ENCODE measurements at regions not wholly inside any gene's neighbourhood (a gene's known extent, or its start where the extent isn't known, plus 50 kb on each side); places are given as distances from the start of the nearest gene placed in this dataset.

DNA sequence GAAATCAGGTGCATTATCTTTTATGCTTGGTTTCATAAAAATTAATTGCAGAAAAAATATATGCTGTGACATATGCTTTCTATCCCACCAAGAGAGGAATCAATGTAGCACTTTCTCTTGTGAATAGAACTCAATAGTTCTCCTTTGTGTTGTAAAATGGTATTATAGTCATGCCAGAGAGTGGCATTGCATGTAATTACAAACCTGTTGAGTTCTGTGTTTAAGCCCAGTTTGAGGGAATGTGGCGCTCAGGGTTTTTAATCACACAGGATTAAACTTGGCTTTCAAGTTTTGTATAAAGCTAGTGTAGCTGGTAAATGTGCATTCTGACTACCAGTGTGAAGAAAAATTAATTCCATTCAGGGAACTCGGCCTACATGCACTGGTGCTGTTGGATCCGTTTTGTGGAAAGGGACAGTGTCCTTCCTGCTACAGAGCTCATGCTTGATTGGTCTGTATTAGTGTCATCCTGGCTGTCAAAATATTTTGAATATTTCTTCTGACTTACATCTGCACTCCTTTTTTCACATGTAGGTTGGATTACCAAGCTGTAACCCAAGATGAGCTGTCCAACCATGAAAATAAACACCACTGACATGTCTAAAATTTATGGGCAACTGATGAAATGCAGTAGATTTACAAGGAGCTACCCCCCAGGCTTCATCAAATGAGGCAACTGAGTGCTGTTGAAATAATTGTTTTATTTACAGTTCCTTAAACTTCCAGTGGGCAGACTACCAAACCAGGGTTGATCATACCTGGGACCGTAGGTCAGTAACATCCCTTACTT is 80.3 kb downstream of the SLC4A3 start:
- H3K27me3 ChIP-seq (ENCODE audit: control insufficient read depth, insufficient read depth, low read length), result no peaks in the 10 kb centered on the region
- H3K4me3 ChIP-seq (ENCODE audit: low read depth, low read length), result no peak overlapping the region
- no peak overlapping the region for H3K27ac ChIP-seq (ENCODE audit: low read depth, low read length)
- H3K9me3 ChIP-seq (ENCODE audit: control insufficient read depth, insufficient read depth, low read depth, low read length), result no peaks in the 10 kb centered on the region
- peaks cover 28% of the 10 kb centered on the region for H3K4me1 ChIP-seq (ENCODE audit: control insufficient read depth, insufficient read depth, low read length)
- no peaks in the 10 kb centered on the region for H3K36me3 ChIP-seq (ENCODE audit: control insufficient read depth, insufficient read depth, low read length)
- no peak overlapping the region for H3K9ac ChIP-seq (ENCODE audit: low read length)

DNA sequence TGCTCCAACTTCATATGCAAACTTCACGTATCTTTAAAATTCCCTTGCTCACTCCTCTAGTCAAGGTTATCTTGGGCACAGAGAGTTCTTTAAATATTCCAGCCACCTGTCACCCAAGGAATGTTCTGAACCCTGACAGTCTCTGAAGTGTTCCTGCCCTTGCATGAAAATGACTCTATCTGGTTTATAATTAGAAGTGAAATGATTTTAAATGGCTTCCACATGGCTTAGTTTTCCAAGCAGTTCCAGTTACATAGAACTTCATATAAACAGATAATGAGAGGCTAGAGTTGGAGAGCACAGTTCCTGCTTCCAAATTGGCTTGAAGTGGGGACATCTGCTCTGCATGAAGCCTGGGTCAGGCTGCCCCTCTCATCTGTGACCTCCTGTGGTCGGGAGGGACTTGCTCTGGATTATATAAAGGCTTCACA is 81.9 kb downstream of the SLC4A3 start:
- H3K36me3 ChIP-seq (ENCODE audit: control insufficient read depth, insufficient read depth, low read length), result no peaks in the 10 kb centered on the region
- H3K27me3 ChIP-seq (ENCODE audit: control insufficient read depth, insufficient read depth, low read length), result no peaks in the 10 kb centered on the region
- no peak overlapping the region for H3K27ac ChIP-seq (ENCODE audit: low read depth, low read length)
- peaks cover 8% of the 10 kb centered on the region; the same call in 1 of the 2 replicates for H3K9me3 ChIP-seq (ENCODE audit: control insufficient read depth, insufficient read depth, low read depth, low read length)
- no peak overlapping the region for H3K4me3 ChIP-seq (ENCODE audit: low read depth, low read length)
- H3K9ac ChIP-seq (ENCODE audit: low read length), result no peak overlapping the region
- H3K4me1 ChIP-seq (ENCODE audit: control insufficient read depth, insufficient read depth, low read length), result peaks cover 20% of the 10 kb centered on the region

- no peaks in the 10 kb centered on the region for H3K36me3 ChIP-seq (ENCODE audit: control insufficient read depth, insufficient read depth, low read length)
- no peak overlapping the region for H3K4me3 ChIP-seq (ENCODE audit: low read depth, low read length)
- H3K9ac ChIP-seq (ENCODE audit: low read length), result no peak overlapping the region
- no peaks in the 10 kb centered on the region for H3K27me3 ChIP-seq (ENCODE audit: control insufficient read depth, insufficient read depth, low read length)
- peaks cover 9% of the 10 kb centered on the region; the same call in 1 of the 2 replicates for H3K9me3 ChIP-seq (ENCODE audit: control insufficient read depth, insufficient read depth, low read depth, low read length)
- H3K4me1 ChIP-seq (ENCODE audit: control insufficient read depth, insufficient read depth, low read length), result peaks cover 2% of the 10 kb centered on the region; the same call in 1 of the 2 replicates
- H3K27ac ChIP-seq (ENCODE audit: low read depth, low read length), result no peak overlapping the region
Measured at GRCh38 chr2:219713110-219713509, 85.7 kb downstream of the SLC4A3 start.

DNA sequence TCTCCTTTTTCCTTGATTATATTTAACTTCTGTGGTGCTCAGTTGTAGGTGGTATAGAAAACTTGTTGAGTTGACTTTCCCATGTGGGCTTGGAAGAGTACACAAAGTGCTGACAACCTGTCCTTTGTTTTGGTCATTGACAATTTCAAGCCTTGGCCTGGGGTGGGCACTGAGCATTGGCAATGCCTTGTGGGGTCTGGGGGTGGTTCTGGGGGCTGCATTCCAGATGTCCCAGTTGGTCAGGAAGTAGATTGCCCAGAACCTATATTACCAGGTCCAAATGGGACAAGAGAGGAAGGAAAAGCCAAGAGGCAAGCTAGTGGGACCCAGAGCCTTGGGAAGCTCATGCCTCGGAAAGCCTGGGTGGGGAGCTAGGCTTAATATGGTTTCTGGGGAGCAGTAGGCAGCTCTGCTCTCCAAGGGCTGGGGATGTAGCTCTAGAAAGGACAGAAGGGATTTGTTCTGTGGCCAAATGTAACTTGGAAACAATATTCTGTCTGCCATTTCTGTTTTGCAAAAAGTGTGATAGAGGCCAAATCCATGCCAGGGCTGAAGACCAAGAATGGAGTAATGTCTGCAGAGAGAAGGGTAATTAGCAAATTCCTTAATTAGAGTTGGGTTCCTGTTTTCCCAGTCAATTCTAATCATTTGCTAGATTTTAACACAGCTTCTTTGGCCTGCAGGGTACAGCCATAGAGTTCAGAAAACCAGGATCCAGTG is 87.4 kb downstream of the SLC4A3 start:
- Histone ChIP-seq H3K27me3 (ENCODE audit: control insufficient read depth, insufficient read depth, low read length) (no peaks in the 10 kb centered on the region), H3K9ac (ENCODE audit: low read length) (no peak overlapping the region), H3K9me3 (ENCODE audit: control insufficient read depth, insufficient read depth, low read depth, low read length) (peaks cover 9% of the 10 kb centered on the region; the same call in 1 of the 2 replicates), H3K4me3 (ENCODE audit: low read depth, low read length) (no peak overlapping the region), H3K4me1 (ENCODE audit: control insufficient read depth, insufficient read depth, low read length) (no peaks in the 10 kb centered on the region), H3K36me3 (ENCODE audit: control insufficient read depth, insufficient read depth, low read length) (no peaks in the 10 kb centered on the region), H3K27ac (ENCODE audit: low read depth, low read length) (no peak overlapping the region)

GRCh38 chr2:219718066-219718465 is 90.6 kb downstream of the SLC4A3 start:
- Histone ChIP-seq H3K9me3 (ENCODE audit: control insufficient read depth, insufficient read depth, low read depth, low read length) (peaks cover 7% of the 10 kb centered on the region; the same call in 1 of the 2 replicates), H3K27ac (ENCODE audit: low read depth, low read length) (no peak overlapping the region), H3K9ac (ENCODE audit: low read length) (no peak overlapping the region), H3K4me1 (ENCODE audit: control insufficient read depth, insufficient read depth, low read length) (no peaks in the 10 kb centered on the region), H3K4me3 (ENCODE audit: low read depth, low read length) (no peak overlapping the region), H3K27me3 (ENCODE audit: control insufficient read depth, insufficient read depth, low read length) (no peaks in the 10 kb centered on the region), H3K36me3 (ENCODE audit: control insufficient read depth, insufficient read depth, low read length) (no peaks in the 10 kb centered on the region)

- no peak overlapping the region for H3K27ac ChIP-seq (ENCODE audit: low read depth, low read length)
- no peaks in the 10 kb centered on the region for H3K4me1 ChIP-seq (ENCODE audit: control insufficient read depth, insufficient read depth, low read length)
- no peak overlapping the region for H3K9ac ChIP-seq (ENCODE audit: low read length)
- H3K36me3 ChIP-seq (ENCODE audit: control insufficient read depth, insufficient read depth, low read length), result no peaks in the 10 kb centered on the region
- H3K27me3 ChIP-seq (ENCODE audit: control insufficient read depth, insufficient read depth, low read length), result no peaks in the 10 kb centered on the region
- no peak overlapping the region for H3K4me3 ChIP-seq (ENCODE audit: low read depth, low read length)
- H3K9me3 ChIP-seq (ENCODE audit: control insufficient read depth, insufficient read depth, low read depth, low read length), result no peaks in the 10 kb centered on the region
Measured at GRCh38 chr2:219719521-219719920, 92.1 kb downstream of the SLC4A3 start.

DNA sequence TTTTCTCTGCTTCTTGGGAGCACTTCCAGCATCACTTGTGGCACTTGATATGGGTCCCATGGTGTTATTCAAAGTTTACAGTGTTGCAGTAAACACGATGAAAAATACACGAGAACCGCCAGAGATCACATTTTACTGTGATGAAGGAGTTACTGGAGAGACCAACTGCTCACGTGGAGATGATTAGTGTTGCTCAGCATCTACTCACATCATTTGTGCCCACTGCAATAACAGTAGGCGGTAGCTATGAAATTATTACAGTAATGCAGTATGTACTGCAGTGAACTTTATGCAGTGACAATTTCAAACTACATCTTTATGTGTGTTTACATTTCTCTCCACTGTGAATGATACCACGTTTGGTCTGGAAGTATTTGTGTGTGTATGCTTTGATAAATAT is 93.5 kb downstream of the SLC4A3 start:
- H3K36me3 ChIP-seq (ENCODE audit: control insufficient read depth, insufficient read depth, low read length), result no peaks in the 10 kb centered on the region
- H3K27ac ChIP-seq (ENCODE audit: low read depth, low read length), result no peak overlapping the region

DNA sequence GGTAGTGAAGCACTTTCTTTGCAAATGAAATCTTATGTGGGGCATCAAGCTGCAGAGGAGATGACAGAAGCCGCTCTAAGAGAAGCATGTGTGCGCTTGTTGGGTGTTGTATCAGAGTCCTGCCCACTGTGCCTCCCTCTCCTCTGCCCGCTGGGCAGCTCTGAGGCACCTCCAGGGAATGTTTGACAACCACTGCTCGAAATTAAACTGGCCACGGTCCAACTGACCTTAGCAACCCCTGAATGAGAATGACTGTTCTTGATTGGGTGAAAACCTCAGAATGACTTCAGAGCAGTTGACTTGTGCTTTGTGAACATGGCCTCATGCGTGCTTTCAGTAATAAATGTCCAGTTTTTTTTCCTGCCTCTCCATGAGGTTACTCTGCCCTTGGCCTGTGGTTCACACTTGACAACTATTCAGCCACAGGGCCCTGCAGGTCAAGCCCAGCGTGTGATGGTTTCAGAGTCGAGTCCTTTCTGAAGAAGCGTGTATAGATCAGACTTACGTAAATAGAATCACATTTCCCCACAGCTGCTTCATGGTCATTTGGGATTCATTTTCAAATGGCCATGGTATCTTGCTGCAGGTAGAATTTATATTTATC is 94.9 kb downstream of the SLC4A3 start:
- Histone ChIP-seq H3K9me3 (ENCODE audit: control insufficient read depth, insufficient read depth, low read depth, low read length) (no peaks in the 10 kb centered on the region), H3K9ac (ENCODE audit: low read length) (no peak overlapping the region), H3K4me1 (ENCODE audit: control insufficient read depth, insufficient read depth, low read length) (peaks cover 4% of the 10 kb centered on the region; the same call in 1 of the 2 replicates), H3K36me3 (ENCODE audit: control insufficient read depth, insufficient read depth, low read length) (no peaks in the 10 kb centered on the region), H3K27ac (ENCODE audit: low read depth, low read length) (no peak overlapping the region), H3K4me3 (ENCODE audit: low read depth, low read length) (no peak overlapping the region), H3K27me3 (ENCODE audit: control insufficient read depth, insufficient read depth, low read length) (no peaks in the 10 kb centered on the region)

More for the DNA sequence above, 93.5 kb downstream of the SLC4A3 start:
- Histone ChIP-seq H3K9ac (ENCODE audit: low read length) (no peak overlapping the region), H3K4me3 (ENCODE audit: low read depth, low read length) (no peak overlapping the region), H3K4me1 (ENCODE audit: control insufficient read depth, insufficient read depth, low read length) (no peaks in the 10 kb centered on the region), H3K27me3 (ENCODE audit: control insufficient read depth, insufficient read depth, low read length) (no peaks in the 10 kb centered on the region), H3K9me3 (ENCODE audit: control insufficient read depth, insufficient read depth, low read depth, low read length) (no peaks in the 10 kb centered on the region)

DNA sequence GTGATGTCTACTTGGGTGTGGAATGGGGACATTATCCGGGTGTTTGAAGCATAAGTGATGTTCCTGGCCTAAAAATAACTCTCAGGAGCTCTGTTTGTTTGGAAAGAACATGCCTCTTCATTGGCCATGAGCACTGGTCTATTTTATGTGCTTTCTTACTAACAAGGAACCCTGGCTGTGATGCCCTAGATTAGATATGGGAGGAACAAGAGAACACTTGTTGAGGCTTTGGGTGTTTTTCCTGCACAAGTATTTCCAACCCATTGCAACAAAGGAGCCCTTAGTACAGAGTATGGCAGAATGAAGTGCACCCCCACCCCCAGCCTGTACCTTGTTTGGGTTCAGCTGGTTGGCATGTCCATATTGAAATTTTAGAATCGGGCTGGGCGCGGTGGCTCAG is 95.9 kb downstream of the SLC4A3 start:
- Histone ChIP-seq H3K9ac (ENCODE audit: low read length) (no peak overlapping the region), H3K4me3 (ENCODE audit: low read depth, low read length) (no peak overlapping the region), H3K9me3 (ENCODE audit: control insufficient read depth, insufficient read depth, low read depth, low read length) (no peaks in the 10 kb centered on the region), H3K4me1 (ENCODE audit: control insufficient read depth, insufficient read depth, low read length) (peaks cover 9% of the 10 kb centered on the region), H3K27me3 (ENCODE audit: control insufficient read depth, insufficient read depth, low read length) (no peaks in the 10 kb centered on the region), H3K36me3 (ENCODE audit: control insufficient read depth, insufficient read depth, low read length) (no peaks in the 10 kb centered on the region), H3K27ac (ENCODE audit: low read depth, low read length) (no peak overlapping the region)

DNA sequence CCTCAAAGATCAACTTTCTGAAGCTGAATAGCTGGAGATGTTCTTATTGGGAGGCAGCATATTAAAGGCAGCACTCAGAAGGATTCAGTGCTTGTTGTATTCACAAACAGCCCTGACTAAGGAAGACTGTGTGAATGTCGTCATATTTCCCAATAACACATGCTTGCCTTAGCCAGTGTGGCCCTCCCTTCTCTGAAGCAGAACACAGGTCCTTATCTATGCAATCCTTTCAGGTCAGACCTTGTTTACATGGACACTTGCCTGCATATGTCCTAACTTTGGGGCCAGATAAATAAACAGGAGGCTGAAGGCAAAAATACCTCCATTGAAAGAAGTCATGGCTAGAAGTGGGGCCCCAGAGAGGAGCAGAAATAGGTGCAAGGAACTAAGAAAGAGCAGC is 97.2 kb downstream of the SLC4A3 start:
- H3K4me1 ChIP-seq (ENCODE audit: control insufficient read depth, insufficient read depth, low read length), result peaks cover 9% of the 10 kb centered on the region
- no peaks in the 10 kb centered on the region for H3K27me3 ChIP-seq (ENCODE audit: control insufficient read depth, insufficient read depth, low read length)
- no peak overlapping the region for H3K27ac ChIP-seq (ENCODE audit: low read depth, low read length)
- no peak overlapping the region for H3K4me3 ChIP-seq (ENCODE audit: low read depth, low read length)
- H3K9me3 ChIP-seq (ENCODE audit: control insufficient read depth, insufficient read depth, low read depth, low read length), result no peaks in the 10 kb centered on the region
- H3K36me3 ChIP-seq (ENCODE audit: control insufficient read depth, insufficient read depth, low read length), result no peaks in the 10 kb centered on the region
- no peak overlapping the region for H3K9ac ChIP-seq (ENCODE audit: low read length)

DNA sequence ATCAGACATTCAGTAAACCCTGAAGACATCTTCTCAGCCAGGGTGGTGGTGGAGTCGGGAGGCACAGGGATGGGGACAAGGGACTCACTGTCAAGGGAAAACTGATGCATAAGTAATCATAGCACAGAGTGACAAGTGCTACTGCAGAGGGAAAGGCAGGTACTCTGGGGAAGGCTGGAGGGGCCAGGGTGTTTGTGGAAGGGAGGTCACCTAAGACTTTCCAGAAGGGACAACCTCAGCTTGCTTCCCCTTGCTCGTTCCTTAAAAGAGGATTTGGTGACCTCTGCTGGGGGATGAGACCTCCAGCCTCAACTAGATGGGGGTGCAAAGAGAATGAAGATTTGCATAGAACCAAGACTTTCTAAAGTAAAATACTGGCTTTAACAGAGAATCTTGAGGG is 99.5 kb downstream of the SLC4A3 start:
- Histone ChIP-seq H3K27me3 (ENCODE audit: control insufficient read depth, insufficient read depth, low read length) (no peaks in the 10 kb centered on the region), H3K4me1 (ENCODE audit: control insufficient read depth, insufficient read depth, low read length) (peaks cover 9% of the 10 kb centered on the region), H3K9me3 (ENCODE audit: control insufficient read depth, insufficient read depth, low read depth, low read length) (peaks cover 8% of the 10 kb centered on the region), H3K4me3 (ENCODE audit: low read depth, low read length) (no peak overlapping the region), H3K9ac (ENCODE audit: low read length) (no peak overlapping the region), H3K36me3 (ENCODE audit: control insufficient read depth, insufficient read depth, low read length) (no peaks in the 10 kb centered on the region), H3K27ac (ENCODE audit: low read depth, low read length) (no peak overlapping the region)

Measured in HUES6 (cell line).